ENCODE measurements at regions not wholly inside any gene's neighbourhood (a gene's known extent, or its start where the extent isn't known, plus 50 kb on each side); places are given as distances from the start of the nearest gene placed in this dataset.

DNA sequence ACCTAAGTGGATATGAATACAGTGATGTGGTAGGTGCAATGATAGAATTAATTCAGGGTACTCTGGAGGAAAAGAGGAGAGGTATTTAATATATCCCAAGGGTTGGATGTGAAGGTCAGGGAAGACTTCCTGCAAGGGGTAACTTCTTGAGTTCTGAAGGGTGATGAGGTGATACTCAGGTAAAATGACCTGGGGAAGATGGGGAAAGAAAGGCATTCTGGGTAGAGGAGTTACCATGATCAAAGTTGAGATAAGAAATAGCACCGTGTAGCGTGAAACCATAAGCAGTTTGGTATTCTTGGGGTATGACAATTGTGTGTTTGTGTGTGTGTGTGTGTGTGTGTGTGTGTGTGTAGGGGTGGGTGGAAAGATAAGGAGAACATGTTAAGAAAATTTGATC is 270.4 kb upstream of the LCORL start:
- Histone ChIP-seq H3K27me3 (ENCODE audit: control insufficient read depth, insufficient read depth, low read length) (no peaks in the 10 kb centered on the region), H3K4me3 (ENCODE audit: low read length in 3 of 3) (no peak overlapping the region), H3K4me1 (ENCODE audit: control insufficient read depth in 2 of 3, insufficient read depth in 2 of 3, low read depth in 1 of 3, low read length in 3 of 3) (no peaks in the 10 kb centered on the region), H3K27ac (ENCODE audit: low read depth in 2 of 2, low read length in 2 of 2) (no peak overlapping the region), H3K36me3 (ENCODE audit: control insufficient read depth in 2 of 3, insufficient read depth in 3 of 3, low read length in 3 of 3) (no peaks in the 10 kb centered on the region), H3K9me3 (ENCODE audit: control insufficient read depth in 2 of 3, insufficient read depth in 1 of 3, low read length in 3 of 3) (no peaks in the 10 kb centered on the region), H3K9ac (ENCODE audit: low read length in 3 of 3) (no peak overlapping the region)
- FAIRE-seq: no peak
- no peak for DNase-seq
- TF ChIP-seq, protein P1, sequence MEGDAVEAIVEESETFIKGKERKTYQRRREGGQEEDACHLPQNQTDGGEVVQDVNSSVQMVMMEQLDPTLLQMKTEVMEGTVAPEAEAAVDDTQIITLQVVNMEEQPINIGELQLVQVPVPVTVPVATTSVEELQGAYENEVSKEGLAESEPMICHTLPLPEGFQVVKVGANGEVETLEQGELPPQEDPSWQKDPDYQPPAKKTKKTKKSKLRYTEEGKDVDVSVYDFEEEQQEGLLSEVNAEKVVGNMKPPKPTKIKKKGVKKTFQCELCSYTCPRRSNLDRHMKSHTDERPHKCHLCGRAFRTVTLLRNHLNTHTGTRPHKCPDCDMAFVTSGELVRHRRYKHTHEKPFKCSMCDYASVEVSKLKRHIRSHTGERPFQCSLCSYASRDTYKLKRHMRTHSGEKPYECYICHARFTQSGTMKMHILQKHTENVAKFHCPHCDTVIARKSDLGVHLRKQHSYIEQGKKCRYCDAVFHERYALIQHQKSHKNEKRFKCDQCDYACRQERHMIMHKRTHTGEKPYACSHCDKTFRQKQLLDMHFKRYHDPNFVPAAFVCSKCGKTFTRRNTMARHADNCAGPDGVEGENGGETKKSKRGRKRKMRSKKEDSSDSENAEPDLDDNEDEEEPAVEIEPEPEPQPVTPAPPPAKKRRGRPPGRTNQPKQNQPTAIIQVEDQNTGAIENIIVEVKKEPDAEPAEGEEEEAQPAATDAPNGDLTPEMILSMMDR (IDR thresholded peaks at IDR 0.05; ENCODE audit: borderline replicate concordance, extremely low read depth, insufficient read depth): no peak
- intact Hi-C loops (cut with DNase I): no loop called here

DNA sequence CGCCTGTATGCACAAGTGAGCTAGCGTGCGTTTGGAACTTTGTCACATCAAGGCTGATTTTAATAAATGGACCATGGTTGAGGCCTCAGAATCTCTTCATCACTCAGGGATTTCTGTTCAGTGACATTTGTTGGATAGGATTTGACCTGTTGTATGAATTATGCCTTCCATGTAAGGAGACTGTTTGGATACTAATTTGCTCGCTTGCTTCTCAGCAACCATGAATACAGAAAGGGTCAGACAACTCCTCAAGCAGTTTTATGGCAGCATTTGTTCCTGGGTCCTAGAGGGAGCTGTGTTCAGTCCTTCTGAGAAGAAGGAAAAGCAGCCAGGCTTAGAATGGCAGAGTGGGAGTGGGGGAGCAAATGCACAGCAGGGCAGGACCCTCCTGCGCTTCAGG is 269.7 kb upstream of the LCORL start:
- FAIRE-seq: no peak
- intact Hi-C loops (cut with DNase I): no loop called here
- no peaks in the 10 kb centered on the region for H3K36me3 ChIP-seq (ENCODE audit: control insufficient read depth in 2 of 3, insufficient read depth in 3 of 3, low read length in 3 of 3)

DNA sequence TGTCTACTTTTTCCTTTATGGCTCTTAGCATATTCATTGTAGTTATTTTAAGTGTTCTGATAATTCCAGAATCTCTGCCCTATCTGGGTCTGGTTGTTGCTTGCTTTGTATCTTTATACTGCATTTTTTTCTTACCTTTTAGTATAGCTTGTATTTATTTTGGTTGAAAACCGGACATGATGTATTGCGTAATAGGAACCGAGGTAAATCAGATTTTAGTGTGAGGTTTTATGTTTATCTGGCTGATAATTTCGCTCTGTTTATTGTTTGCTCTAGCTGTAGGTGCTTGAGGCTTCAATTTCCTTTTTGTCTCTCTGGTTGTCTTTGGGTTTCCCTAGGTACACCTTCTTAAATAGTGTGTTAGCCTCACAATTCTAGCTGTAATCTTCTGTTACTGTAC is 263.8 kb upstream of the LCORL start:
- H3K36me3 ChIP-seq (ENCODE audit: control insufficient read depth in 2 of 3, insufficient read depth in 3 of 3, low read length in 3 of 3): no peaks in the 10 kb centered on the region
- no peaks in the 10 kb centered on the region for H3K27me3 ChIP-seq (ENCODE audit: control insufficient read depth, insufficient read depth, low read length)
- intact Hi-C loops (cut with DNase I): no loop called here
- TF ChIP-seq, protein P1 (IDR thresholded peaks at IDR 0.05; ENCODE audit: borderline replicate concordance, extremely low read depth, insufficient read depth): no peak
- H3K9ac ChIP-seq (ENCODE audit: low read length in 3 of 3): no peak overlapping the region
- H3K4me3 ChIP-seq (ENCODE audit: low read length in 3 of 3): no peak overlapping the region
- no peak overlapping the region for H3K27ac ChIP-seq (ENCODE audit: low read depth in 2 of 2, low read length in 2 of 2)
- no peaks in the 10 kb centered on the region for H3K4me1 ChIP-seq (ENCODE audit: control insufficient read depth in 2 of 3, insufficient read depth in 2 of 3, low read depth in 1 of 3, low read length in 3 of 3)
- peaks cover 0 to 7% (median 0%) of the 10 kb centered on the region in 3 donors for H3K9me3 ChIP-seq (ENCODE audit: control insufficient read depth in 2 of 3, insufficient read depth in 1 of 3, low read length in 3 of 3)
- DNase-seq (no peak), FAIRE-seq (no peak)

More for the DNA sequence above, 269.7 kb upstream of the LCORL start:
- TF ChIP-seq, protein P1 (IDR thresholded peaks at IDR 0.05; ENCODE audit: borderline replicate concordance, extremely low read depth, insufficient read depth): no peak
- H3K9me3 ChIP-seq (ENCODE audit: control insufficient read depth in 2 of 3, insufficient read depth in 1 of 3, low read length in 3 of 3): no peaks in the 10 kb centered on the region
- no peak overlapping the region for H3K27ac ChIP-seq (ENCODE audit: low read depth in 2 of 2, low read length in 2 of 2)
- no peaks in the 10 kb centered on the region for H3K27me3 ChIP-seq (ENCODE audit: control insufficient read depth, insufficient read depth, low read length)
- peak in 2 of 5 donors; percentile 14 to 21 for DNase-seq
- H3K9ac ChIP-seq (ENCODE audit: low read length in 3 of 3): no peak overlapping the region
- H3K4me3 ChIP-seq (ENCODE audit: low read length in 3 of 3): no peak overlapping the region
- no peaks in the 10 kb centered on the region for H3K4me1 ChIP-seq (ENCODE audit: control insufficient read depth in 2 of 3, insufficient read depth in 2 of 3, low read depth in 1 of 3, low read length in 3 of 3)

DNA sequence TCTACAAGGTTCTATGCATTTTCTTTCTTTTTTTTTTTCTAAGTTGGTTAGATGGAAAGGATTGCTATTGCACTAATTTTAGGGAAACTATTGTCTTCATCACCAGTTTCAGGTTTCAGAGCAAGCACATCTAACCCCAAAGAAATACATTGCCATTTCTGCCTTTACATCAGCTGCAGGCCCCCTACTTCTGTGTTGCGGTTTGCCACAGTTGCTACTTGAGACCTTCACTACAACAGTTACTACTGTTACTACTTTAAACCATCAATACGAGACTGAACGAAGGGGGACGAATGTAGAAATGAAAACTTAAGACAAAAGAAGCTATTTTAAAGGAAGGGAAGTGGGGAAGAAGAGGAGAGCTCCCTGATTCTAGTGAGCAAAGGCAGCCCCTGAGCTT is 256.7 kb upstream of the LCORL start:
- Histone ChIP-seq H3K27me3 (ENCODE audit: control insufficient read depth, insufficient read depth, low read length) (no peaks in the 10 kb centered on the region), H3K4me1 (ENCODE audit: control insufficient read depth in 2 of 3, insufficient read depth in 2 of 3, low read depth in 1 of 3, low read length in 3 of 3) (no peaks in the 10 kb centered on the region), H3K36me3 (ENCODE audit: control insufficient read depth in 2 of 3, insufficient read depth in 3 of 3, low read length in 3 of 3) (no peaks in the 10 kb centered on the region), H3K9ac (ENCODE audit: low read length in 3 of 3) (no peak overlapping the region), H3K27ac (ENCODE audit: low read depth in 2 of 2, low read length in 2 of 2) (no peak overlapping the region), H3K9me3 (ENCODE audit: control insufficient read depth in 2 of 3, insufficient read depth in 1 of 3, low read length in 3 of 3) (no peaks in the 10 kb centered on the region), H3K4me3 (ENCODE audit: low read length in 3 of 3) (no peak overlapping the region)
- FAIRE-seq: no peak
- intact Hi-C loops (cut with DNase I): no loop called here
- DNase-seq: no peak
- TF ChIP-seq, protein P1 (IDR thresholded peaks at IDR 0.05; ENCODE audit: borderline replicate concordance, extremely low read depth, insufficient read depth): no peak

Measured in kidney (tissue), 13 donors.